Left ventricle myocardium inferior (tissue), 1 donor: ENCODE measurements at regions not wholly inside any gene's neighbourhood (a gene's known extent, or its start where the extent isn't known, plus 50 kb on each side); places are given as distances from the start of the nearest gene placed in this dataset.

ENCODE experiments used
- DNase-seq: peaks from one replicate; pipeline ENCODE4 v3.0.0-alpha.2; 2020
- H3K27ac ChIP-seq: fragments of 200-600 bp; replicated peaks from 2 replicates; pipeline ENCODE4 v1.8.0; 2021
- H3K27me3 ChIP-seq: fragments of 200-600 bp; 2 replicates; pipeline ENCODE4 v1.8.0; 2021; ENCODE audit warnings: low read depth
- H3K36me3 ChIP-seq: fragments of 200-600 bp; 2 replicates; pipeline ENCODE4 v1.8.0; 2021
- H3K4me1 ChIP-seq: fragments of 200-600 bp; 2 replicates; pipeline ENCODE4 v1.8.0; 2021
- H3K4me3 ChIP-seq: fragments of 200-600 bp; 2 replicates; pipeline ENCODE4 v1.8.0; 2021; ENCODE audit warnings: mild to moderate bottlenecking, moderate library complexity
- H3K9me3 ChIP-seq: fragments of 200-600 bp; replicated peaks from 2 replicates; pipeline ENCODE4 v1.8.0; 2021
- CTCF ChIP-seq: fragments of 200-600 bp; IDR thresholded peaks from 2 replicates; pipeline ENCODE4 v1.8.0; 2021; ENCODE audit warnings: antibody characterized with exemption, mild to moderate bottlenecking, borderline replicate concordance
- intact Hi-C: fragments of 100-400 bp; cut with micrococcal nuclease; formaldehyde crosslinking; loops from one replicate; pipeline ENCODE4 v1.11.0; 2022
- donor health status: DM: no; HTN: yes; CAD: no; lungs with severe emphysema.

GRCh38 chr2:2690985-2691384, 359.9 kb upstream of the MYT1L start:
- no peaks in the 10 kb centered on the region for H3K9me3 ChIP-seq
- peaks cover 69% of the 10 kb centered on the region for H3K27me3 ChIP-seq
- intact Hi-C loops: no loop called here
- TF ChIP-seq CTCF: no peak
- no peak overlapping the region for H3K4me3 ChIP-seq
- no peaks in the 10 kb centered on the region for H3K36me3 ChIP-seq
- H3K27ac ChIP-seq: no peak overlapping the region
- DNase-seq: no peak
- no peaks in the 10 kb centered on the region for H3K4me1 ChIP-seq

GRCh38 chr2:2689306-2689705, 358.2 kb upstream of the MYT1L start:
- Histone ChIP-seq H3K4me1 (no peaks in the 10 kb centered on the region), H3K4me3 (no peak overlapping the region), H3K9me3 (no peaks in the 10 kb centered on the region), H3K27me3 (peaks cover 52% of the 10 kb centered on the region), H3K36me3 (no peaks in the 10 kb centered on the region), H3K27ac (no peak overlapping the region)
- no peak for TF ChIP-seq CTCF
- DNase-seq: no peak
- intact Hi-C loops: no loop called here

- no peak for DNase-seq
- Histone ChIP-seq H3K4me3 (no peak overlapping the region), H3K4me1 (no peaks in the 10 kb centered on the region), H3K9me3 (no peaks in the 10 kb centered on the region), H3K27ac (no peak overlapping the region), H3K27me3 (peaks cover 49% of the 10 kb centered on the region), H3K36me3 (no peaks in the 10 kb centered on the region)
- TF ChIP-seq CTCF: no peak
- intact Hi-C loops: no loop called here
These were observed 357.2 kb upstream of the MYT1L start for GRCh38 chr2:2688254-2688653.

- Histone ChIP-seq H3K4me1 (no peaks in the 10 kb centered on the region), H3K36me3 (no peaks in the 10 kb centered on the region), H3K9me3 (no peaks in the 10 kb centered on the region), H3K27me3 (peaks cover 49% of the 10 kb centered on the region), H3K4me3 (no peak overlapping the region), H3K27ac (no peak overlapping the region)
- no peak for TF ChIP-seq CTCF
- DNase-seq: no peak
- intact Hi-C loops: no loop called here
These were observed 356.7 kb upstream of the MYT1L start for GRCh38 chr2:2687745-2688144.

GRCh38 chr2:2686222-2686621, 355.1 kb upstream of the MYT1L start:
- intact Hi-C loops: no loop called here
- H3K27ac ChIP-seq: no peak overlapping the region
- H3K27me3 ChIP-seq: peaks cover 36% of the 10 kb centered on the region
- no peaks in the 10 kb centered on the region for H3K36me3 ChIP-seq
- TF ChIP-seq CTCF: no peak
- no peak for DNase-seq
- no peaks in the 10 kb centered on the region for H3K4me1 ChIP-seq
- H3K9me3 ChIP-seq: no peaks in the 10 kb centered on the region
- H3K4me3 ChIP-seq: no peak overlapping the region
